A673 (cell line): ENCODE measurements at regions not wholly inside any gene's neighbourhood (a gene's known extent, or its start where the extent isn't known, plus 50 kb on each side); places are given as distances from the start of the nearest gene placed in this dataset.

Source experiments
- BruUV-seq: library from RNA; stranded (reverse); fragments of 400-500 nt; replicated peaks from 2 replicates; lab custom pipeline; 2021; lab: Mats Ljungman, UMichigan
- CTCF ChIA-PET: fragments of 300-600 bp; sonication (Branson Sonifier 250); formaldehyde crosslinking; loops from one replicate; lab custom pipeline; 2022; ENCODE audit warnings: antibody characterized with exemption; lab: Charles Lee
- POLR2A ChIA-PET: fragments of 300-600 bp; sonication (Branson Sonifier 250); formaldehyde crosslinking; loops from one replicate; lab custom pipeline; 2022; ENCODE audit warnings: antibody characterized with exemption; ENCODE audit not compliant: low non-redundant PET; lab: Charles Lee
- DNase-seq: peaks from one replicate; pipeline ENCODE4 v3.0.0-alpha.2; 2015; ENCODE audit warnings: low spot score
- H3K27ac ChIP-seq: fragments of 200-600 bp; sonication (generic); 2 replicates; pipeline ENCODE4 v1.5.1; 2016; ENCODE audit warnings: mixed run types, low read depth, mild to moderate bottlenecking, mixed read lengths, antibody characterized with exemption, low read length; ENCODE audit not compliant: poor library complexity, severe bottlenecking
- H3K27me3 ChIP-seq: fragments of 200-600 bp; sonication (generic); replicated peaks from 2 replicates; pipeline ENCODE4 v1.6.1; 2017; ENCODE audit warnings: mixed run types, low read depth, mild to moderate bottlenecking, mixed read lengths, antibody characterized with exemption, low read length; ENCODE audit not compliant: insufficient read depth, poor library complexity
- H3K36me3 ChIP-seq: fragments of 200-600 bp; sonication (generic); 2 replicates; pipeline ENCODE4 v1.6.1; 2016; ENCODE audit warnings: mixed run types, mild to moderate bottlenecking, mixed read lengths, antibody characterized with exemption, low read length; ENCODE audit not compliant: insufficient read depth, poor library complexity, severe bottlenecking
- H3K4me1 ChIP-seq: fragments of 200-600 bp; sonication (generic); 2 replicates; pipeline ENCODE4 v1.6.1; 2017; ENCODE audit warnings: mixed run types, mild to moderate bottlenecking, mixed read lengths, antibody characterized with exemption, low read length; ENCODE audit not compliant: insufficient read depth, poor library complexity, severe bottlenecking
- H3K4me3 ChIP-seq: fragments of 200-600 bp; sonication (generic); 2 replicates; pipeline ENCODE4 v1.5.1; 2016; ENCODE audit warnings: low read depth, mixed run types, mild to moderate bottlenecking, mixed read lengths, low read length; ENCODE audit not compliant: poor library complexity, severe bottlenecking
- H3K9me3 ChIP-seq: fragments of 200-600 bp; sonication (generic); 2 replicates; pipeline ENCODE4 v1.6.1; 2016; ENCODE audit warnings: mixed run types, low read depth, mild to moderate bottlenecking, mixed read lengths, antibody characterized with exemption, low read length; ENCODE audit not compliant: poor library complexity, severe bottlenecking
- CTCF ChIP-seq: fragments of 300-800, 200-600 bp; sonication (generic); conservative IDR thresholded peaks from 2 replicates; pipeline ENCODE4 v1.5.1; 2017; ENCODE audit warnings: low read depth, mild to moderate bottlenecking, antibody characterized with exemption, low read length, moderate library complexity, mixed read lengths
- EZH2 ChIP-seq: fragments of 200-600 bp; sonication (generic); IDR thresholded peaks from 2 replicates; pipeline ENCODE4 v1.6.1; 2017; ENCODE audit warnings: borderline replicate concordance, low read depth, mild to moderate bottlenecking, mixed read lengths, antibody characterized with exemption, low read length; ENCODE audit not compliant: poor library complexity, severe bottlenecking
- intact Hi-C: fragments of 100-400 bp; cut with micrococcal nuclease; formaldehyde crosslinking; loops from one replicate; pipeline ENCODE4 v1.10.0; 2022; ENCODE audit not compliant: unreplicated experiment

GRCh38 chr6:168201383-168201782 lies 118.2 kb downstream of the DACT2 start:
- no peak overlapping the region for H3K4me3 ChIP-seq
- intact Hi-C loops = no loop called here
- POLR2A ChIA-PET = no interaction called here
- H3K9me3 ChIP-seq = peaks cover 7% of the 10 kb centered on the region
- no peak for TF ChIP-seq EZH2
- no peak for TF ChIP-seq CTCF
- no peaks in the 10 kb centered on the region for H3K36me3 ChIP-seq
- no TSS peak for BruUV-seq
- no peaks in the 10 kb centered on the region for H3K27me3 ChIP-seq
- CTCF ChIA-PET = no interaction called here
- H3K4me1 ChIP-seq = peaks cover 2% of the 10 kb centered on the region
- DNase-seq = no peak
- H3K27ac ChIP-seq = no peak overlapping the region

GRCh38 chr6:168200571-168201134 lies 118.9 kb downstream of the DACT2 start:
- H3K4me3 ChIP-seq = no peak overlapping the region
- no TSS peak for BruUV-seq
- POLR2A ChIA-PET = no interaction called here
- H3K27ac ChIP-seq = no peak overlapping the region
- H3K9me3 ChIP-seq = peaks cover 7% of the 10 kb centered on the region
- H3K36me3 ChIP-seq = no peaks in the 10 kb centered on the region
- H3K27me3 ChIP-seq = no peaks in the 10 kb centered on the region
- no peak for DNase-seq
- H3K4me1 ChIP-seq = peaks cover 9% of the 10 kb centered on the region
- intact Hi-C loops = no loop called here
- CTCF ChIA-PET = no interaction called here
- TF ChIP-seq CTCF = no peak
- no peak for TF ChIP-seq EZH2

GRCh38 chr6:168198302-168199180 lies 119.5 kb upstream of the FRMD1 start:
- POLR2A ChIA-PET = no interaction called here
- Histone ChIP-seq H3K27me3 (no peaks in the 10 kb centered on the region), H3K4me3 (no peak overlapping the region), H3K4me1 (peaks cover 12% of the 10 kb centered on the region), H3K36me3 (no peaks in the 10 kb centered on the region), H3K27ac (no peak overlapping the region), H3K9me3 (peaks cover 7% of the 10 kb centered on the region)
- no TSS peak for BruUV-seq
- no peak for DNase-seq
- intact Hi-C loops = no loop called here
- CTCF ChIA-PET = no interaction called here
- no peak for TF ChIP-seq CTCF
- TF ChIP-seq EZH2 = no peak
